Activated CD4-positive, alpha-beta memory T cell treated with anti-CD3 and anti-CD28 coated beads for 36 hours (primary cell): ENCODE measurements at regions not wholly inside any gene's neighbourhood (a gene's known extent, or its start where the extent isn't known, plus 50 kb on each side); places are given as distances from the start of the nearest gene placed in this dataset.
"Not testable (repeated sequence)": the region's sequence is repeated elsewhere in the genome, so short reads cannot be mapped to it uniquely, and the experiment has no call there.

ENCODE experiments used
- CTCF ChIA-PET: fragments of 350-600 bp; sonication (Branson Sonifier 250); formaldehyde crosslinking; loops from one replicate; lab custom pipeline; 2021; ENCODE audit warnings: antibody characterized with exemption, inconsistent platforms; lab: Charles Lee
- POLR2A ChIA-PET: fragments of 350-600 bp; sonication (Branson Sonifier 250); formaldehyde crosslinking; loops from one replicate; lab custom pipeline; 2021; ENCODE audit warnings: antibody characterized with exemption; lab: Charles Lee
- DNase-seq: peaks from one replicate; pipeline ENCODE4 v3.0.0-alpha.2; 2020
- H3K27ac Mint-ChIP-seq: one replicate; pipeline ENCODE4 v1.8.0; 2021; ENCODE audit warnings: mixed read lengths
- H3K27me3 Mint-ChIP-seq: one replicate; pipeline ENCODE4 v1.8.0; 2021; ENCODE audit warnings: mixed read lengths
- H3K36me3 Mint-ChIP-seq: one replicate; pipeline ENCODE4 v1.8.0; 2021; ENCODE audit warnings: mixed read lengths
- H3K4me1 Mint-ChIP-seq: one replicate; pipeline ENCODE4 v1.8.0; 2021; ENCODE audit warnings: low read depth, mixed read lengths
- H3K4me3 Mint-ChIP-seq: one replicate; pipeline ENCODE4 v1.8.0; 2021; ENCODE audit warnings: mild to moderate bottlenecking, mixed read lengths
- H3K9me3 Mint-ChIP-seq: one replicate; pipeline ENCODE4 v1.8.0; 2021; ENCODE audit warnings: mixed read lengths
- intact Hi-C: fragments of 100-400 bp; cut with micrococcal nuclease; formaldehyde crosslinking; loops from one replicate; pipeline ENCODE4 v1.15.1; 2023

DNA sequence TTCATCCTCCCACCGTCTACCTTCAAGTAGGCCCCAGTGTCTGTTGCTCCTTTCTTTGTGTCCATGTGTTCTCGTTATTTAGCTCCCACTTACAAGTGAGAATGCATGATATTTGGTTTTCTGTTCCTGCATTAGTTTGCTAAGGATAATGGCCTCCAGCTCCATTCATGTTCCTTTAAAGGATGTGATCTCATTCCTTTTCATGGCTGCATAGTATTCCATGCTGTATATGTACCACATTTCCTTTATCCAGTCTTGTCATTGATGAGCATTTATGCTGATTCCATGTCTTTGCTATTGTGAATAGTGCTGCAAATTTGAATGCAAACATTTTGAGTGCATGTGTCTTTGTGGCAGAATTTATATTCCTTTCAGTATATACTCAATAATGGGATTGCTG is 259.6 kb upstream of the PELI2 start:
- DNase-seq = no peak
- Mint-ChIP-seq H3K9me3 (peaks cover 21% of the 10 kb centered on the region), H3K4me3 (no peak overlapping the region), H3K36me3 (peaks cover under 1% of the 10 kb centered on the region), H3K4me1 (no peaks in the 10 kb centered on the region), H3K27ac (no peak overlapping the region), H3K27me3 (peaks cover 2% of the 10 kb centered on the region)
- intact Hi-C loops = no loop called here
- CTCF ChIA-PET = no interaction called here
- POLR2A ChIA-PET = no interaction called here

DNA sequence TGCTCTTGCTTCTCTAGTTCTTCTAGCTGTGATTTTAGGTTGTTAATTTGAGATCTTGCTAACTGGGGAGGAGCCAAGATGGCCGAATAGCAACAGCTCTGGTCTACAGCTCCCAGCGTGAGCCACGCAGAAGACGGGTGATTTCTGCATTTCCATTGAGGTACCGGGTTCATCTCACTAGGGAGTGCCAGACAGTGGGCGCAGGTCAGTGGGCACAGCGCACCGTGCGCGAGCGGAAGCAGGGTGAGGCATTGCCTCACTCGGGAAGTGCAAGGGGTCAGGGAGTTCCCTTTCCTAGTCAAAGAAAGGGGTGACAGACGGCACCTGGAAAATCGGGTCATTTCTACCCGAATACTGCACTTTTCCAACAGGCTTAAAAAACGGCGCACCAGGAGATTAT is 256.6 kb upstream of the PELI2 start:
- H3K36me3 Mint-ChIP-seq, DNase-seq, H3K4me3 Mint-ChIP-seq, POLR2A ChIA-PET, H3K27ac Mint-ChIP-seq, H3K27me3 Mint-ChIP-seq, CTCF ChIA-PET, H3K4me1 Mint-ChIP-seq: not testable (repeated sequence)
- peaks cover 31% of the 10 kb centered on the region for H3K9me3 Mint-ChIP-seq
- intact Hi-C loops = loop anchor here (10.0 kb wide), 1 partner anchor 483 kb away; no protein-coding TSS in a partner anchor

DNA sequence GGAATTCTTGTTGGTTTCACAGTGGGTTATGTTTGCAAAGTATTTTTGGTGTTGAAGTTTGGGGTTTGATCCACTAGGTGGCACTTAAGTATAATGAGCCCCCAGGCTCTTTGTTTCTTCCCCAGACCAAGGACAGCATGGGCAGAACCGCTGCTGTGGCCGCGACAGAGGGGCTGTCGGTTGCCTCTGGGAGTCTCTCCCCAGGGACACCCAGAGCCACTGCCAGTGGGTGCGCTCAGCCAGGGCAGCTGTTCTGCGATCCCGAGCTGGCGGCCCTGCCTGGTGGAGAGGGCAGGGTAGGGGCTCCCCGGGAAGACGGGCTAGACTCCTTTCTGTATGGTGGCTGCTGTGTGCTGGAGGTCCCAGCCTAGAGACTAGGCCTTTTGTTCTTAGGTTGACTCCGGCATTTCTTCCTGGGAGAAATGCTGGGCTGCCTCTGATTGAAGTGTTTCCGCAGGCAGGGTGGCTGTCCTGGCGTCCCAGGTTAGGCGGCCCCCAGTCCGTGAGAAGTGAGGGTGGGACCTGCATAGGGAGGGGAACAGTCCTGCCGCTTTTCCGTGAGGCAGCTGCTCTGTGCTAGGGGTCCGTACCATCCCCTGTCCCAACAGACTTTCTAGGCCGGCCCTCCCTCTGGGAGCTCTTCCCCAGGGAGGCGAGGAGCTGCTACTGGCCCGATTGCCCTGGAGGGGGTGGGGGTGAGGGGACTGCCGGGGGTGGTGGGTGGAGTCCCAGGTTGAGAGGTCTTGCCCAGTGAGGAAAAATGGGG is 253.1 kb upstream of the PELI2 start:
- DNase-seq = no peak
- peaks cover 15% of the 10 kb centered on the region for H3K9me3 Mint-ChIP-seq
- intact Hi-C loops = loop anchor here (5.0 to 10.0 kb wide), 2 partner anchors 480 to 607 kb away; no protein-coding TSS in a partner anchor
- POLR2A ChIA-PET = no interaction called here
- no peaks in the 10 kb centered on the region for H3K4me1 Mint-ChIP-seq
- peaks cover 7% of the 10 kb centered on the region for H3K27me3 Mint-ChIP-seq
- H3K36me3 Mint-ChIP-seq = peaks cover 3% of the 10 kb centered on the region
- no peak overlapping the region for H3K27ac Mint-ChIP-seq
- CTCF ChIA-PET = interaction anchor here (1.3 kb wide), 1 partner anchor 557 kb away, joined by 5 read pairs; no protein-coding TSS in a partner anchor
- no peak overlapping the region for H3K4me3 Mint-ChIP-seq

DNA sequence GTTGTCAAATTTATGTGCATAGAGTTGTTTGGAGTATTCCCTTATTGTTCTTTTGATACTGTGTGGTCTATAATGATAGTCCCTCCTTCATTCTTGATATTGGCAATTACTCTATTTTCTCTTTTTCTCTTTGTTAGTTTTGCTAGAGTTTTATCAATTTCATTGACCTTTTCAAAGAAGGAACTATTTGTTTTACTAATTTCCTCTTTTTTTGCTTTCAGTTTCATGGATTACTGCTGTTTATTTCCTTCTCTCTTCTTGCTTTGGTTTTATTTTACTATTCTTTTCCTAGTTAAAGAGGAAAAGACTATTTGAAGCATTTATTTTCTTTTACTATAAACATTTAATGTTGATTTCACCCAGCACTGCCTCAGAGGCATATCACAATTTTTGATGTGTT is 250.9 kb upstream of the PELI2 start:
- DNase-seq = no peak
- H3K36me3 Mint-ChIP-seq = peaks cover 3% of the 10 kb centered on the region
- H3K4me3 Mint-ChIP-seq = no peak overlapping the region
- intact Hi-C loops = loop anchor here (5.0 to 10.0 kb wide), 2 partner anchors 477 to 605 kb away; no protein-coding TSS in a partner anchor
- no peaks in the 10 kb centered on the region for H3K4me1 Mint-ChIP-seq
- H3K27ac Mint-ChIP-seq = no peak overlapping the region
- ChIA-PET CTCF (no interaction called here), POLR2A (no interaction called here)
- H3K9me3 Mint-ChIP-seq = peaks cover 12% of the 10 kb centered on the region
- H3K27me3 Mint-ChIP-seq = peaks cover 5% of the 10 kb centered on the region

DNA sequence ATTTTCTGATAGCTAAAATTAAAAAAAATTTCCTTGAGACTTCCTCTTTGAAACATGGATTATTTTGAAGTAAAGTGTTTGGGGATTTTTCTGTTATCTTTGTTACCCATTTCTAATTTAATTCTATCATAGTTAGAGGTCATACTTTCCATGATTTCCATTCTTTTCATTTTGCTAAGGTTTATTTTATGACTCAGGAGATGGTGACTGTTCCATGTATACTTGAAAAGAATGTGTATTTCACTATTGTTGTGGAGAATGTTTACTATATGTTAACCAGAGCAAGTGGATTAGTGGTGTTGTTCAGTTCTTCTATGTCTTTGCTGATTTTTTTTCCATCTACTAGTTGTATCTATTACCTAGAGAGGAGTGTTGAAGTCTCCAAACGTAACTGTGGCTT is 250.5 kb upstream of the PELI2 start:
- no peak for DNase-seq
- CTCF ChIA-PET = no interaction called here
- Mint-ChIP-seq H3K4me3 (no peak overlapping the region), H3K9me3 (peaks cover 12% of the 10 kb centered on the region), H3K4me1 (no peaks in the 10 kb centered on the region), H3K27ac (no peak overlapping the region), H3K36me3 (peaks cover 3% of the 10 kb centered on the region), H3K27me3 (peaks cover 5% of the 10 kb centered on the region)
- intact Hi-C loops = loop anchor here (5.0 to 10.0 kb wide), 2 partner anchors 477 to 605 kb away; no protein-coding TSS in a partner anchor
- POLR2A ChIA-PET = no interaction called here

DNA sequence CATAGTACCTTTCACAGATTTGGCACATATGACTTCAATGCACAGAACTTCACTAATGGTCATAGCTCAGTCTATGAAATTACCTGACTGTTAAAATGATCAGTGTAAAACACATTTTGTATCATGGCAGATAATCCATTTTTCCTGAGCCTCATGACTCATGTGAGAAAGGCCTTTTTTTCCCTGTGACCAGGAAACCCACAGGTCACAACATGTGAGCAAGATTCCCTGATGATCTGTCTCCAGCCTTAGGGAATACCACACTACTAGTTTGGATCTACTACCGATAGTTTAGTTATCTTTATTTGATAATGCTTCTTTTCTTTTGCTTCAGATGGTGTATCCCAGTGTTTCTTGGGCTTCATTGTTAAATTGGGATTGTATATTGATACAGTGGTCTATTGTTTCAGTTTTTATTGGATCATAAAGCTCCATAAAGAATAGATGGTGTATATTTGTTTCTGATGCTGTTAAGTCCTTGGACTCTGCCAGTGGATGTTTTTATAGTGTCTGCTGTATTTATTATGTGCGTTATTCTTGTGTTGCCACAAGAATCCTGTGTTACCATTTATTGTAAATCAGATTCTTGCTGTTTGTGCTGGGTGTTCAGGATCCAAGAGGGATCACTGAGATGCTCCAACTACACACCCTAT is 248.7 kb upstream of the PELI2 start:
- peaks cover 5% of the 10 kb centered on the region for H3K27me3 Mint-ChIP-seq
- no peaks in the 10 kb centered on the region for H3K36me3 Mint-ChIP-seq
- ChIA-PET CTCF (no interaction called here), POLR2A (no interaction called here)
- no peaks in the 10 kb centered on the region for H3K4me1 Mint-ChIP-seq
- peaks cover 2% of the 10 kb centered on the region for H3K9me3 Mint-ChIP-seq
- H3K4me3 Mint-ChIP-seq = no peak overlapping the region
- intact Hi-C loops = loop anchor here (5.0 to 10.0 kb wide), 2 partner anchors 475 to 603 kb away; no protein-coding TSS in a partner anchor
- H3K27ac Mint-ChIP-seq = no peak overlapping the region
- DNase-seq = no peak

DNA sequence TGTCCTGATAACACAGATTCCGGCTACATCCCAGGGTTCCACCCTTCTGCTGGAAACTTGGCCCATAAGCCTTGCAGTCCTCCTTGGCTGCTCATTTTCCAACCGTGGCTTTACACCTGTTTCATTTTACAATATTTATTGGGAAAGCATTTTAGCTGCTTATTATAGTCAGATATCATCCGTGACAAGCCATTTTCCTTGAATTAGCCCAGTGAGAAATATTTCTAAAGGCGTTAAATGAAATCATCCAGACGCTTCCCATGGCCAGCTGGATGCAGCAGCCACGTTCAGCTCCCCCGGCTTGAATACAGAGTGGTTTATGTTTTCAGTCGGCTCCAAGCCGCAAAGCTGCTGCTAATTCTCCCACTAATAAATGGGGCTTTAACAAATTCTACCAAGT is 245.0 kb upstream of the PELI2 start:
- Mint-ChIP-seq H3K27ac (no peak overlapping the region), H3K9me3 (no peaks in the 10 kb centered on the region), H3K4me1 (no peaks in the 10 kb centered on the region), H3K27me3 (peaks cover 5% of the 10 kb centered on the region), H3K4me3 (no peak overlapping the region), H3K36me3 (no peaks in the 10 kb centered on the region)
- DNase-seq = no peak
- POLR2A ChIA-PET = no interaction called here
- intact Hi-C loops = no loop called here
- CTCF ChIA-PET = no interaction called here

DNA sequence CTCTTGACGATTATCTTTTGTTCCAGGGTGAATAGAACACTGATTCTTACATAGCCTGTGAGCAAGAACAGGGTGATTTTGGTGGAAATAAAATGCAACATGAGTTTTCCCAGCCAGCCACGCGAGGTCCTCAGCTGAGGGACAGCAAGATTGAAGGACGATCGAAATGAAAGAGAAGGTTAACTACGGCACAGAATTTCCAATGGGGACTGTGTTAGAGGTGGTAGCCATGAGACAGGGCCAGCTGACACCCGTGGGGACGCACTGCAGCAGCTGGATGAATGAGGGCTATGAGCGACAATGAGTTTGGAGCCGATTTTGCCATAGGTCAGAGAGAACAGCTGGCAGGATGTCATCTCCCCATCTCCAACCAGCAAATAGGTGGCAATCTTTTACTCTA is 243.4 kb upstream of the PELI2 start:
- Mint-ChIP-seq H3K36me3 (no peaks in the 10 kb centered on the region), H3K4me3 (no peak overlapping the region), H3K4me1 (no peaks in the 10 kb centered on the region), H3K27ac (no peak overlapping the region), H3K27me3 (peaks cover 2% of the 10 kb centered on the region), H3K9me3 (no peaks in the 10 kb centered on the region)
- CTCF ChIA-PET = no interaction called here
- intact Hi-C loops = no loop called here
- DNase-seq = no peak
- POLR2A ChIA-PET = no interaction called here

DNA sequence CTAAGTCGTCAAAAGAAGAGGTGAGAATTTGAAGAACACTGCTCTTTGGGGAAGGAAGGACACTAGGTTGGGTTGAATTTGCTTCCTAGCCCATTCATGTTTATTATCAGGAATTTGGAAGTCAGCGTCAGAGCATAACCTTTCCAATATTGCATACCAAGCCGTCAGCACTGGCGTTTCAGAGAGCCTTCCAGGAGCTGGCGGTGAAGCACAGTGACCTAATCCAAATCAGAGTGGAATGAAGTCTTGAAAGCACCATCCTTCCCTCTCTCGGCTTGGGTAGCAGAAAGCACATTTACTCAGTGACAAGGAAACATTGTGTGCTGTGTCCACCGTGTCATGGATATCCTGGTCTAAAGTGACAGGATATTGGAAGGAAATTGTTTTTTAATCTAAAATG is 240.3 kb upstream of the PELI2 start:
- intact Hi-C loops = no loop called here
- Mint-ChIP-seq H3K4me1 (no peaks in the 10 kb centered on the region), H3K27me3 (peaks cover 2% of the 10 kb centered on the region), H3K27ac (no peak overlapping the region), H3K4me3 (no peak overlapping the region), H3K36me3 (no peaks in the 10 kb centered on the region), H3K9me3 (no peaks in the 10 kb centered on the region)
- DNase-seq = no peak
- ChIA-PET POLR2A (no interaction called here), CTCF (no interaction called here)

DNA sequence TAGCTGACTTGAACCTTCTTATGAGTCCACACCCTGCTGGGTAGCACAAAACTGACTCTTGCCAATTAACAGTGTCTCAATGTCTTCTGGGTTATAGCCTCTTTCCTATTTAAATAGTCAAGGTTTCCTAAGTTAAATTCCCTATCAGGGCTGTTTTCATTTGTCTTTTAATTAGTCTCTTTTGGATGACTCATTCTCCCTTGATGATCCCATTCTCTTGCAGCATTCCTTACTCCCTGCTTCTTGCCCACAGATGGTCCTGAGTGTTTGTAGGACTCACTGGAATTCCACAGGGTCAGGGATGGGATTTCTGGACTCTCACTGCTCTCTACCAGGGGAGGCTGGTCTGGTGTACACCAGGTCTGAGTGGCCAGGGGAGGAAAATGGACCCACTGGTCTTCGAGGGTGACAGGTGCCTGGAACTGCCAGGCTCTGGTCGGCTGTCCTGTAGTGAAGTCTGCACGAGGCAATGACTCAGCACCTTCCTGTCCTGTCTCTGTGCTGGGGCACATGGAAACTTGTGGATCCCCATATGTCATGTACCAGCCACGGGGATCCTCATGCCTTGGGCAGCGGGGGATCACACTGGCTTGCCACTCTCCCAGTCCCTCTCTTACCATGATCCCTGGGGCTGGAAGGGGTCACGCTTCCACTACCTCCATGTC is 236.5 kb upstream of the PELI2 start:
- Mint-ChIP-seq H3K4me1 (no peaks in the 10 kb centered on the region), H3K36me3 (no peaks in the 10 kb centered on the region), H3K4me3 (no peak overlapping the region), H3K27ac (no peak overlapping the region), H3K27me3 (peaks cover 4% of the 10 kb centered on the region), H3K9me3 (no peaks in the 10 kb centered on the region)
- intact Hi-C loops = no loop called here
- no peak for DNase-seq
- POLR2A ChIA-PET = no interaction called here
- CTCF ChIA-PET = no interaction called here

DNA sequence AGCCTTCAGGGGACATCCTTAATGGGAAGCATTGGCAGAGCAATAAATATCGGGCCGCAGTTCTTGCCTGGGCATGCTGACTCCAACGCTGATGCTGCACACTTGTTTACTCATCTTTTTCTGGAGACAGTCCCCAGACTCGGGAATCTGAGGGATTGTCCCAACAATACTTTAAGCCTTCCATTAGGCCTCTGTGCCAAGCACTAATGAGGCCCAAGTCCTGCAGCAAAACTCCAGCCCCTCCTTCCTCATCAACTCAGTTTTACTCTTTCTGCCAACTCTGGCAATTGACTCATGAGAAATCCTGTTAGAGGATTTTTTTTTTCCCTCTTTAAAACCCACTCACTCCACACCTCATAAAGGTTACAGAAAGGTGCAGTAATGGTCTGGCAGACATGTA is 233.4 kb upstream of the PELI2 start:
- intact Hi-C loops = no loop called here
- POLR2A ChIA-PET = no interaction called here
- Mint-ChIP-seq H3K4me3 (no peak overlapping the region), H3K36me3 (no peaks in the 10 kb centered on the region), H3K4me1 (no peaks in the 10 kb centered on the region), H3K27ac (no peak overlapping the region), H3K27me3 (peaks cover 2% of the 10 kb centered on the region), H3K9me3 (no peaks in the 10 kb centered on the region)
- no peak for DNase-seq
- CTCF ChIA-PET = no interaction called here

DNA sequence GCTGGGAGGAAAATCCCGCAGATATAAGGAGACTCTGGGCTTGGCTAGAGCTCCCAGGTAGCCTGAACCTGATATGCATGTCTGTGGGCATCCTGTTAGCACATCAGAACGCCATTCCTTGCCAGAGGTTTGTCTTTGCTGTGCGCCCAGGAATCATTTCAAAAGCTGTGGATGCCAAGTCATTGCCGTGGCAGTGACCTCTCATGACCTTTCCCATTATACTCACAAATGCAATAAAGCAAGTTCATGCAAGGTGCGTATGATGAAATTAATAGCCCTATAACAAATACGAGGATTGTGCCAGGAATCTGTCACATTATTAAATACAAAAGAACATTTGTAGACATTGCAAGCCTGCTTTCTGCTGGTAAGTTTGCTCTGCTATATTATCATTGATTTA is 229.1 kb upstream of the PELI2 start:
- Mint-ChIP-seq H3K27me3 (peaks cover 5% of the 10 kb centered on the region), H3K27ac (no peak overlapping the region), H3K4me1 (no peaks in the 10 kb centered on the region), H3K9me3 (no peaks in the 10 kb centered on the region), H3K4me3 (no peak overlapping the region), H3K36me3 (no peaks in the 10 kb centered on the region)
- no peak for DNase-seq
- ChIA-PET CTCF (no interaction called here), POLR2A (no interaction called here)
- intact Hi-C loops = no loop called here
